ENCODE measurements at regions not wholly inside any gene's neighbourhood (a gene's known extent, or its start where the extent isn't known, plus 50 kb on each side); places are given as distances from the start of the nearest gene placed in this dataset.
"Not testable (repeated sequence)": the region's sequence is repeated elsewhere in the genome, so short reads cannot be mapped to it uniquely, and the experiment has no call there.

GRCh38 chr15:31221936-31222515 lies 104.6 kb upstream of the KLF13 start:
- DNase-seq: no peak

- no peak for DNase-seq
These were observed 103.8 kb upstream of the KLF13 start for GRCh38 chr15:31222773-31223341.

GRCh38 chr15:31223478-31224350 lies 102.9 kb upstream of the KLF13 start:
- no peak for DNase-seq

GRCh38 chr15:31224661-31225060 lies 102.0 kb upstream of the KLF13 start:
- DNase-seq: not testable (repeated sequence)

GRCh38 chr15:31225356-31225955 lies 101.2 kb upstream of the KLF13 start:
- no peak for DNase-seq

GRCh38 chr15:31226021-31226420 lies 100.6 kb upstream of the KLF13 start:
- no peak for DNase-seq

- no peak for DNase-seq
These were observed 99.4 kb upstream of the KLF13 start for GRCh38 chr15:31227235-31227634.

- DNase-seq: no peak
These were observed 98.6 kb upstream of the KLF13 start for GRCh38 chr15:31228011-31228484.

- no peak for DNase-seq
These were observed 97.4 kb upstream of the KLF13 start for GRCh38 chr15:31228980-31229826.

- DNase-seq: no peak
These were observed 95.8 kb upstream of the KLF13 start for GRCh38 chr15:31230630-31231485.

GRCh38 chr15:31234815-31235214 lies 91.8 kb upstream of the KLF13 start:
- DNase-seq: no peak

- DNase-seq: no peak
These were observed 91.1 kb upstream of the KLF13 start for GRCh38 chr15:31235311-31236183.

- DNase-seq: no peak
These were observed 90.2 kb upstream of the KLF13 start for GRCh38 chr15:31236184-31237042.

GRCh38 chr15:31237043-31237324 lies 89.7 kb upstream of the KLF13 start:
- no peak for DNase-seq

GRCh38 chr15:31238906-31239305 lies 87.7 kb upstream of the KLF13 start:
- DNase-seq: no peak

- no peak for DNase-seq
These were observed 87.2 kb upstream of the KLF13 start for GRCh38 chr15:31239409-31239808.

- DNase-seq: no peak
These were observed 84.6 kb upstream of the KLF13 start for GRCh38 chr15:31241888-31242522.

- no peak for DNase-seq
These were observed 82.7 kb upstream of the KLF13 start for GRCh38 chr15:31243895-31244294.

- DNase-seq: no peak
These were observed 81.4 kb upstream of the KLF13 start for GRCh38 chr15:31245135-31245689.

All from NCI-H187 treated with DMSO at 0.1 percent for 48 hours (cell line).